ENCODE measurements at regions not wholly inside any gene's neighbourhood (a gene's known extent, or its start where the extent isn't known, plus 50 kb on each side); places are given as distances from the start of the nearest gene placed in this dataset.
"Not testable (repeated sequence)": the region's sequence is repeated elsewhere in the genome, so short reads cannot be mapped to it uniquely, and the experiment has no call there.

DNA sequence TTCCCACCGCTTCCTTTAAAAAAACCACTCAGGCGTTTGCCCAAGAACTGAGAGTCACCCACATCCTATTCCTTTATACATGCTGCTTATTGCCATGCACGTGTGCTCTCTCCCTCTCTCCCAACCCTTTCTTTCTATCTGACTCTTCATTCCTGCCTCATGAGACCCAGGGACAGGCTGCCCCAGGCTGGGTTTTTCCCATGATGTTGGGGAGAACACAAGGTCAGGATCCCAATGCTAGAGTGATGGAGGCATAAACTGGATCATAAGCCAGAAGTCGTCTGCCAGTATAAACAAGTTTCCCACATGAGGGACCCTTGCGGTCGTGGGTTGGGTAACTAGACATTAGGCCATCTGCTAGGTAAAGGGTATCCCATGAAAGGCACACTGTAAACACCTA, 64.9 kb downstream of the CD2 start:
- no peak for DNase-seq

- no peak for DNase-seq
These were observed 66.1 kb downstream of the CD2 start for GRCh38 chr1:116820369-116820768.

- DNase-seq, result no peak
These were observed 67.5 kb downstream of the CD2 start for GRCh38 chr1:116821763-116822162.

DNA sequence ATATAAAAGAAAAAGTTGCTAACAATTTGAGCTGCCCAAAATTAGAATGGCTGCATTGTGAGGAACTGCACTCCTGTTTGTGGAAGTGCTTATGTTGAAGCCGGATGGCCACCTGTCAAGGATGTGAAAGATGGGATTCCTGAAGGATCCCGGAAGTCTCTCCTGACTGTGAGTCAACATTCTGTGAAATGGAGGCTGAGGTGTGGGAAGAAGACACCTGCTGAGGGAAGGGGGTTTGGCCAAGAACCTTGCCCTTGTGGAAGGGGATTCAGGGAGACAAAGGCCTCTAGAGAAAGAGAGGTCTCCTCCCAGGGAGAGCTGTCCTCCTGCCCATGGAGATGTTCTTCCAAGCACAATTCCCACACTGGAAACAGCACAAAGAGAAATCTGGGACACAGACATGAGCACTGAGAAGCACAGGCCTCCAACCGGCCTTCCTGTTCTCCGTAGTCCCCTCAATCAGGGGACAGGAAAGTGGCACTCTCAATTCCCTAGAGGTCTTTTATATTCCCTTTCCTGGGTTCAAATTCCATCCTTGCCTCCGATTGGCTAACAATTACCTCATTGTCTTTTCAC, 70.5 kb downstream of the CD2 start:
- DNase-seq, result no peak

- peak; percentile 86 for DNase-seq
These were observed 71.0 kb downstream of the CD2 start for GRCh38 chr1:116825207-116825719.

GRCh38 chr1:116825720-116826438, 71.6 kb downstream of the CD2 start:
- DNase-seq, result peak; percentile 74

- DNase-seq, result no peak
These were observed 72.8 kb downstream of the CD2 start for GRCh38 chr1:116826818-116827606.

DNA sequence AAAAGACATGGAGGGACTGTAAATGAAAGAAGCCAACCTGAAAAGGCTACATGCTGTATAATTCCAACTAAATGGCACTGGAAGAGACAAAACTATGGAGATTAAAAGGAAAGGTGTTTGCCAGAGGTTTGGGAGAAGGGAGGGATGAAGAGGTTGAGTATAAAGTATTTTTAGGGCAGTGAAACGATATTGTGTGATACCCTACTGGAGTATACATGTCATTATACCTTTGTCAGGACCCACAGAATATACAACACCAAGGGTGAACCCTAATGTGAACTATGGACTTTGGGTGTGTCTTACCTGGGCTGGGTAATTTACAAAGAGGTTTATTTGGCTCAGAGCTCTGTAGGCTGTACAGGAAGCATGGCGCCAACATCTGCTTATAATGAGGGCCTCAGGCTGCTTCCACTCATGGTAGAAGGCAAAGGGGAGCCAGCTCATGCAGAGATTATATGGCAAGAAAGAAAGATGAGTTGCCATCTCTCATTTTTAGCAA, 73.4 kb downstream of the CD2 start:
- no peak for DNase-seq

GRCh38 chr1:116832308-116832931, 77.3 kb upstream of the PTGFRN start:
- DNase-seq, result no peak

DNA sequence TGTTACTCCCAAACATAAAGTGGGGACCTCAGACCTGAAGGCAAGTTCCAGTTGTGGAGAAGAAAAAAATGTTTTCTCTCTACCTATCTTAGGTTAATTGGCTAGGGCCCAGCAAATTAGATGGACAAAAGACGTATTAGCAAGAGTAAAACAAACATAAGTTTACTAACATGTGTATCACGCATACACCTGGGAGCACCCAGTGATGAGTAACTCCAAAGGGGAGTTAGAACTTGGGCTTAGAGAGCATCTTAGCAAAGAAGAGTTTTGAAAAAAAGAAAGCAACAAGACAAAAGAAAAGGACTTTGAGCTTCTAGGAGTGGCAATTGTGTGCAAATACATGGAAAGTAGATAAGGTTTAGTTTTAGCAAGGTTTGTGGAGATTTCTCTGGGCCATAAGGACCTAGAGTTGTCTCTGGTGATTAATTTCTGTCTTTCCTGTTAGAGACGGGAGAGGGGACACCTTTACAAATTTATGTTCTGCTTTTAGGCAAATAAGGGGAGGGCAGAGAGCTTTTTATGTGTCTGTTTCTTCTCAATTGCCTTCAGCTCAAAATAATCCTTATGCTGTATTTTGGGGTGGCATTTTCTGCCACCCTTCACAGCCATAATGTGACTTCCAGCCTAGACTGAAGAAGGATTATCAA, 76.7 kb upstream of the PTGFRN start:
- DNase-seq, result no peak

- no peak for DNase-seq
These were observed 76.0 kb upstream of the PTGFRN start for GRCh38 chr1:116833718-116834117.

DNA sequence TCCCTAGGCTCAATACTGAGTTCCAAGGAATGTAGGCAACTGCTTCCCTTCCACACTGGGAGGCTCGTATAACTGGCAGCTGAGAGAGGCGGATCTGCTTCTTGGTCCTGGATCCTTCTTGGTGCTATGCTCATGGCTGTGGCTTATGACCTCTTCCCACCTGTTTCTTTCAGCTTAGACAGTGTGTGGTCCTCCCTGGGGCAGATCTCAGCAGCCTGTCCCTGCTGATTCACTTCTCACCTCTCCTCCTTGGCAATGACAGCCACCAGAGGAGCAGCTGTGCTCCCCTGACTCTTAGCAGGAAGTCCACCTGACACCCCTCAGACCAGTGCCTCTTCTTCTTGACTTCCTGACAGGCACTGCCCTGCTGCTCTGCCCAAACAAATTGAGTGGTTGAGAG, 75.1 kb upstream of the PTGFRN start:
- no peak for DNase-seq

DNA sequence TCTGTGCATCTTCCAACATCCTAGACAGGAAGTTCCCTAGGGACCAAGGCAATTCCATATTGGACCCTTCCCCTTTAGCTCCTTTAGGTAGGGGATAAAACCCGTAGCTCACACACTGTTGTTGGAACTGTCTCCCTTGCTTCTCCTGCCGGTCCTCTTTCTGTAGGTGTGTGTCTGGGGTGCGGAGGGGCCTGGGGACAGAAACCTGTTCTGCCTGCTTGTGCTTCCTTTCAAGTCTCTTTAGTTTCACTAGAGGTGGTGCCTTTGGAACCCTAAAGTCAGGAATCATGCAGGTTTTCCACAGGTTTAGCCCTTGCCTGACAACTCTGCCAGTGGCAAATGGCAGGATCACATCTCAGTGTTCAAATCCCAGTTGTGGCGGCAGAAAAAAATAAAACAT, 74.6 kb upstream of the PTGFRN start:
- DNase-seq, result no peak

DNA sequence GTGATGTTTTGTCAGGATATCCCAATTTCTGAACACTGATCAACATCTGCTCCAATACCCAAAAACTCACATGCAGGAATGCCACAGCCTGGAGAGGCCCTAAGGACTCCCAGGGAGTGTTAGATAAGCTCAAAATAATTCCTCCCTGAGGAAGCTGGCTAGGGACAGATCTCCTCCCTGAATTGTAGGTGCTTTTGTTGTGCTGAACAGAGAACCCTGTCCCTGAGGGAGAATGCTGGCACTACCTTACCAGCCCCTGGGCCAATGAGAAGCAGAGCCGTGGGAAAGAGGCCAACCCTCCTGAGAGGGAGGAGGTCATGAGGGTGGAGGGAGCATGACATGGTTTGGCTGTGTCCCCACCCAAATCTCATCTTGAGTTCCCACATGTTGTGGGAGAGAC, 73.6 kb upstream of the PTGFRN start:
- no peak for DNase-seq

GRCh38 chr1:116841569-116842344, 68.0 kb upstream of the PTGFRN start:
- DNase-seq, result no peak

- DNase-seq, result no peak
These were observed 67.1 kb upstream of the PTGFRN start for GRCh38 chr1:116842654-116843053.

DNA sequence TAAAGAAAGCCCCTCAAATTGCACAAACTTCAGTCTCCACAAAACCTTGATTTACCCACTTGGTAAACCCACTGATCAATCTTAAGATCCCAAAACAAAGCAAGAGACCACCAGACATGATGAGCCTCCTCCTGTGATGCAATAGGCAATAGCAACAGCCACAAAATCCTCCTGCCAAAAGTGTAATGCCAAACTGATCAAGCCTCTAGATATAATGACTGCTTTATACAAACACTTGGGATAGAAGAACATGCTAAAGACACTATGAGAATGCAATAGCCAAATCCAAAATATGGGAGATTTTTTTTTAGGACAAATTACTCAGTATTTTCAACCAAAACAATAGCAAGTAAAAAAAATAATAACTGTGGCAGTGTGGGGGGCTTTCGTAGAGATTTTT, 64.9 kb upstream of the PTGFRN start:
- DNase-seq, result no peak

GRCh38 chr1:116847190-116847589, 62.5 kb upstream of the PTGFRN start:
- no peak for DNase-seq

- peak; percentile 88 for DNase-seq
These were observed 61.8 kb upstream of the PTGFRN start for GRCh38 chr1:116847688-116848531.

- DNase-seq, result no peak
These were observed 59.3 kb upstream of the PTGFRN start for GRCh38 chr1:116850436-116850835.

- DNase-seq, result not testable (repeated sequence)
These were observed 58.5 kb upstream of the PTGFRN start for GRCh38 chr1:116851189-116851588.
